Nephron progenitor cell (in vitro differentiated cells): ENCODE measurements at regions not wholly inside any gene's neighbourhood (a gene's known extent, or its start where the extent isn't known, plus 50 kb on each side); places are given as distances from the start of the nearest gene placed in this dataset.

Experiments
- DNase-seq: peaks from one replicate; pipeline ENCODE4 v3.0.0; 2021
- H3K27ac Mint-ChIP-seq: 2 replicates; pipeline ENCODE4 v1.8.0; 2021; ENCODE audit warnings: mild to moderate bottlenecking, moderate library complexity, mixed read lengths
- H3K27me3 Mint-ChIP-seq: 2 replicates; pipeline ENCODE4 v1.8.0; 2021; ENCODE audit warnings: mild to moderate bottlenecking, low read depth, mixed read lengths; ENCODE audit not compliant: poor library complexity
- H3K36me3 Mint-ChIP-seq: 2 replicates; pipeline ENCODE4 v1.8.0; 2021; ENCODE audit warnings: low read depth, mixed read lengths
- H3K4me1 Mint-ChIP-seq: 2 replicates; pipeline ENCODE4 v1.8.0; 2021; ENCODE audit warnings: mixed read lengths
- H3K4me3 Mint-ChIP-seq: 2 replicates; pipeline ENCODE4 v1.8.0; 2021; ENCODE audit warnings: mild to moderate bottlenecking, moderate library complexity, mixed read lengths
- H3K9me3 Mint-ChIP-seq: 2 replicates; pipeline ENCODE4 v1.8.0; 2021; ENCODE audit warnings: mild to moderate bottlenecking, moderate library complexity, mixed read lengths
- CTCF ChIP-seq: fragments of 200-600 bp; sonication (generic); IDR thresholded peaks from 2 replicates; pipeline ENCODE4 v1.5.0; 2021; ENCODE audit warnings: antibody characterized with exemption

GRCh38 chr6:164692772-164693510, 616.5 kb downstream of the C6orf118 start:
- peaks cover 4% of the 10 kb centered on the region for H3K27me3 Mint-ChIP-seq

GRCh38 chr6:164690702-164691500, 618.5 kb downstream of the C6orf118 start:
- no peaks in the 10 kb centered on the region for H3K4me1 Mint-ChIP-seq
- H3K27me3 Mint-ChIP-seq = peaks cover 4% of the 10 kb centered on the region
- H3K4me3 Mint-ChIP-seq = no peak overlapping the region
- H3K27ac Mint-ChIP-seq = no peak overlapping the region
- no peaks in the 10 kb centered on the region for H3K9me3 Mint-ChIP-seq
- H3K36me3 Mint-ChIP-seq = no peaks in the 10 kb centered on the region
- no peak for DNase-seq
- no peak for TF ChIP-seq CTCF

More at GRCh38 chr6:164692772-164693510, 616.5 kb downstream of the C6orf118 start:
- DNase-seq = no peak
- no peak overlapping the region for H3K27ac Mint-ChIP-seq
- no peaks in the 10 kb centered on the region for H3K9me3 Mint-ChIP-seq
- no peaks in the 10 kb centered on the region for H3K36me3 Mint-ChIP-seq
- no peak overlapping the region for H3K4me3 Mint-ChIP-seq
- no peaks in the 10 kb centered on the region for H3K4me1 Mint-ChIP-seq
- TF ChIP-seq CTCF = no peak

- no peak overlapping the region for H3K27ac Mint-ChIP-seq
- TF ChIP-seq CTCF = no peak
- H3K4me1 Mint-ChIP-seq = no peaks in the 10 kb centered on the region
- H3K9me3 Mint-ChIP-seq = no peaks in the 10 kb centered on the region
- H3K27me3 Mint-ChIP-seq = peaks cover 3% of the 10 kb centered on the region
- DNase-seq = no peak
- no peak overlapping the region for H3K4me3 Mint-ChIP-seq
- H3K36me3 Mint-ChIP-seq = no peaks in the 10 kb centered on the region
Measured at GRCh38 chr6:164690241-164690640, 619.2 kb downstream of the C6orf118 start.

GRCh38 chr6:164665328-164665727, 644.1 kb downstream of the C6orf118 start:
- no peak for TF ChIP-seq CTCF
- no peak for DNase-seq
- no peak overlapping the region for H3K27ac Mint-ChIP-seq
- no peaks in the 10 kb centered on the region for H3K36me3 Mint-ChIP-seq
- H3K4me1 Mint-ChIP-seq = no peaks in the 10 kb centered on the region
- no peak overlapping the region for H3K4me3 Mint-ChIP-seq
- peaks cover 5% of the 10 kb centered on the region for H3K27me3 Mint-ChIP-seq
- H3K9me3 Mint-ChIP-seq = no peaks in the 10 kb centered on the region

GRCh38 chr6:164663634-164664033, 645.8 kb downstream of the C6orf118 start:
- no peaks in the 10 kb centered on the region for H3K9me3 Mint-ChIP-seq
- DNase-seq = no peak
- H3K4me1 Mint-ChIP-seq = no peaks in the 10 kb centered on the region
- TF ChIP-seq CTCF = no peak
- no peak overlapping the region for H3K4me3 Mint-ChIP-seq
- H3K27me3 Mint-ChIP-seq = peaks cover 5% of the 10 kb centered on the region
- no peak overlapping the region for H3K27ac Mint-ChIP-seq
- H3K36me3 Mint-ChIP-seq = no peaks in the 10 kb centered on the region
